Omental fat pad (tissue), 3 donors: ENCODE measurements at regions not wholly inside any gene's neighbourhood (a gene's known extent, or its start where the extent isn't known, plus 50 kb on each side); places are given as distances from the start of the nearest gene placed in this dataset.

Experiments
- ATAC-seq: fragments of 150-250 bp; one replicate; pipeline ENCODE4 v1.9.1; 2016; ENCODE audit warnings: mild to moderate bottlenecking, moderate library complexity; ENCODE audit not compliant: low FRiP score
- DNase-seq: peaks from one replicate; pipeline ENCODE4 v3.0.0-alpha.2; 2019; ENCODE audit warnings: low spot score
- TF ChIP-seq, protein P1 (sequence below), 3 donors: fragments of 450-650 bp; IDR thresholded peaks; one replicate each; pipeline ENCODE4 v1.5.1; 2016 to 2017; ENCODE audit warnings: antibody characterized with exemption in 3 of 3, mild to moderate bottlenecking in 3 of 3, moderate library complexity in 2 of 3

DNA sequence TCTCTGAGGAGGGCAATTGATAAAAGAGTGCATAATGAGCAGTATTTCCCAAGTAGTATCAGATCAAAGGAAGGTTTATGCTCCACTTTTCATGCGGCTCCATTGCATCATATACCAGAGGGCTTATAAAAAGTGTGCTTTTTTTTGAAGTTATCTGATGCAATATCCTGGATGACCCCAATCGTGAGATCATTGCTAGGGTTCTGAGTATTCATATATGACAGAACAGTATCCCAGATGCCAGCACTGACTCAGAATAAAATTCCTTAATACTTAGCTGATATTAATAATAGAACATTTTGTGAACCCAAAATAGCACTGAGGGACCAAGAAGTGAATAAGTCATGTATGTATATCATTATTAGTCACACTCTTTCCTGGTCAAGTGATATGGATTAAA is 945.5 kb upstream of the AGA start:
- ATAC-seq (no peak), DNase-seq (no peak)
- TF ChIP-seq, protein P1, sequence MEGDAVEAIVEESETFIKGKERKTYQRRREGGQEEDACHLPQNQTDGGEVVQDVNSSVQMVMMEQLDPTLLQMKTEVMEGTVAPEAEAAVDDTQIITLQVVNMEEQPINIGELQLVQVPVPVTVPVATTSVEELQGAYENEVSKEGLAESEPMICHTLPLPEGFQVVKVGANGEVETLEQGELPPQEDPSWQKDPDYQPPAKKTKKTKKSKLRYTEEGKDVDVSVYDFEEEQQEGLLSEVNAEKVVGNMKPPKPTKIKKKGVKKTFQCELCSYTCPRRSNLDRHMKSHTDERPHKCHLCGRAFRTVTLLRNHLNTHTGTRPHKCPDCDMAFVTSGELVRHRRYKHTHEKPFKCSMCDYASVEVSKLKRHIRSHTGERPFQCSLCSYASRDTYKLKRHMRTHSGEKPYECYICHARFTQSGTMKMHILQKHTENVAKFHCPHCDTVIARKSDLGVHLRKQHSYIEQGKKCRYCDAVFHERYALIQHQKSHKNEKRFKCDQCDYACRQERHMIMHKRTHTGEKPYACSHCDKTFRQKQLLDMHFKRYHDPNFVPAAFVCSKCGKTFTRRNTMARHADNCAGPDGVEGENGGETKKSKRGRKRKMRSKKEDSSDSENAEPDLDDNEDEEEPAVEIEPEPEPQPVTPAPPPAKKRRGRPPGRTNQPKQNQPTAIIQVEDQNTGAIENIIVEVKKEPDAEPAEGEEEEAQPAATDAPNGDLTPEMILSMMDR (IDR thresholded peaks at IDR 0.05) = no peak

DNA sequence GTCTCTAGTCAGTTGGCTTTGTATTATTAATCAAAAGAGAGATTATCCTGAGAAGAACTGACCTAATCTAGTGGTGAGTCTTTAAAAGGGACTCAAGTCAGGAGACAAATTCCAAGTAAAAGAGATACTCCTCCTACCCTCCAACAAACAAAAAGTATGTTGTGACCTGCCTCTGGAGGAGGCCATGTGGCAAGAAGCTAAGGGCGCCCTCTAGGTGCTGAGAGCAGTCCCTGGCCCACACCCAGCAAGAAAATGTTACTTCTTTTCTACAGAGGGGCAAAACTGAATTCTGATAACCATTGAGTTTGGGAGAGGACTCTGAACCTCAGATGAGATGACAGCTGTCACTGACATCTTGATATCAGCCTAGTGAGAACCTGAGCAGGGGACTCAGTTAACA is 953.6 kb upstream of the AGA start:
- DNase-seq = no peak
- no peak for ATAC-seq
- TF ChIP-seq, protein P1 (IDR thresholded peaks at IDR 0.05) = no peak

DNA sequence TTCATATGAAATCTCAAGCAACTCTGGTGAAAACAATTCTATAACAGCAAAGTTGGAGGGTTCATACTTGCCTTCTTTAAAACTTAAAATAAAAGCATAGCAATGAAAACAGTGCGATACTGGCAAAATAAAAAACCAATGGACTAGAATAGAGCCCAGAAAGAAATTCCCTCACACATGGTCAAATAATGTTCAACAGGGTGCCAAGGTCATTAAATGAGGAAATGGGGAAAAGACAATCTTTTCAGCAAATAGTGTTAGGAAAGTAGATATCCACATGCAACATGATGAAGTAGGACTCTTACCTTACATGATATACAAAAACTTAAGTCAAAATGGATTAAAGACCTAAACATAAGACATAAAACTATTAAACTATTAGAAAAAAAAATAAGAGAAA is 970.2 kb upstream of the AGA start:
- ATAC-seq (no peak), DNase-seq (no peak)
- TF ChIP-seq, protein P1 (IDR thresholded peaks at IDR 0.05) = no peak

DNA sequence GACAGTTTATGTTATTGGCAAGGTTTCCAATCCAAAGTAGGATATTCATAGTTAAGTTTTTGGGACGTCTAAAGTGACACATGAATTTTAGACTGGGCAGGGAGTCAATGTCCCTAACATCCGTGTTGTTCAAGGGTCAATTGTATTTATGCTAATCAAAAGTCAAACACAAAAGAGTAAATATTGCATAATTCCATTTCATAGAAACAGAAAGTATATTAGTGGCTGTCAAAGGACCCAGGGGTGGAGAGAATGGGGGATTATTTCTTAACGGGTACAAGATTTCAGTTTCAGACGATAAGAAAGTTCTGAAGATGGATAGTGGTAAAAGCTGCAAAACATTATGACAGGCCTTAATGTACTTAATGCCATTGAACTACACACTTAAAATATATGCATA is 971.8 kb upstream of the AGA start:
- ATAC-seq = no peak
- TF ChIP-seq, protein P1 (IDR thresholded peaks at IDR 0.05) = no peak
- no peak for DNase-seq

- ATAC-seq (no peak), DNase-seq (no peak)
- TF ChIP-seq, protein P1 (IDR thresholded peaks at IDR 0.05) = no peak
Measured at GRCh38 chr4:178414881-178415446, 972.7 kb upstream of the AGA start.

GRCh38 chr4:178415925-178416324 is 973.7 kb upstream of the AGA start:
- TF ChIP-seq, protein P1 (IDR thresholded peaks at IDR 0.05) = no peak
- no peak for DNase-seq
- no peak for ATAC-seq

DNA sequence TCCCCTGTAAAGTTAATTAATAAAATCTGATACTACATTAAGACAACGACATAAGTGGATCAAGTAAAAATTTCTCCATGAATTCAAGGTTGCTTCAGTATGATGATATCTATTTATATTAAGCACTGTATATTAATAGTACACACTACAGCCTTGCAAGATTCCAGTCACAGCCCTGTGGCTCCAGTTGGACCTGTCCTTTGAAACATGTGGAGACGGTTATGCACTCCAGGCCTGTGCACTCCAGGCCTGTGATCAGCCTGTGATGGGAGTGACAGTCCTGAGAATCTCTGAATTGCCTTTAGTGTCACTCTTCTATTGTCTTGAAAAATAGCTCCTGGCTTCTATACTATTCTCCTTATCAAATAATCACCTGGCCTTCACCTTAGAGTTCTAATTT is 981.1 kb upstream of the AGA start:
- no peak for DNase-seq
- ATAC-seq = no peak
- TF ChIP-seq, protein P1 (IDR thresholded peaks at IDR 0.05) = no peak
